A549 (cell line): ENCODE measurements at regions not wholly inside any gene's neighbourhood (a gene's known extent, or its start where the extent isn't known, plus 50 kb on each side); places are given as distances from the start of the nearest gene placed in this dataset.

Source experiments
- CTCF ChIP-seq: fragments of >200 bp; sonication (Bioruptor Twin); formaldehyde crosslinking; IDR thresholded peaks from 3 replicates; pipeline ENCODE4 v1.5.1; 2016
- RAD21 ChIP-seq, 2 experiments: fragments of >200 bp in 1 of 2; sonication (Bioruptor Twin) in 1 of 2; formaldehyde crosslinking in 1 of 2; IDR thresholded peaks in 1 of 2; conservative IDR thresholded peaks in 1 of 2; 2 replicates in 1 of 2; 3 replicates in 1 of 2; pipeline ENCODE4 v1.6.1; 2012 to 2018; ENCODE audit warnings: inconsistent platforms in 1 of 2
- RFX5 ChIP-seq: fragments of 450-650 bp; IDR thresholded peaks from 2 replicates; pipeline ENCODE4 v1.7.1; 2014; ENCODE audit warnings: antibody characterized with exemption, mild to moderate bottlenecking, moderate library complexity
- USF2 ChIP-seq: fragments of 450-650 bp; IDR thresholded peaks from 2 replicates; pipeline ENCODE4 v1.6.1; 2014; ENCODE audit warnings: antibody characterized with exemption

GRCh38 chr10:37713132-37713501 lies 144.3 kb downstream of the ZNF248 start:
- TF ChIP-seq RAD21 (conservative IDR thresholded peaks at IDR 0.05 in 1 of 2, IDR thresholded peaks at IDR 0.05 in 1 of 2) (no peak), CTCF (no peak), RFX5 (no peak), USF2 (no peak)
